ENCODE measurements at regions not wholly inside any gene's neighbourhood (a gene's known extent, or its start where the extent isn't known, plus 50 kb on each side); places are given as distances from the start of the nearest gene placed in this dataset.
"Not testable (repeated sequence)": the region's sequence is repeated elsewhere in the genome, so short reads cannot be mapped to it uniquely, and the experiment has no call there.

DNA sequence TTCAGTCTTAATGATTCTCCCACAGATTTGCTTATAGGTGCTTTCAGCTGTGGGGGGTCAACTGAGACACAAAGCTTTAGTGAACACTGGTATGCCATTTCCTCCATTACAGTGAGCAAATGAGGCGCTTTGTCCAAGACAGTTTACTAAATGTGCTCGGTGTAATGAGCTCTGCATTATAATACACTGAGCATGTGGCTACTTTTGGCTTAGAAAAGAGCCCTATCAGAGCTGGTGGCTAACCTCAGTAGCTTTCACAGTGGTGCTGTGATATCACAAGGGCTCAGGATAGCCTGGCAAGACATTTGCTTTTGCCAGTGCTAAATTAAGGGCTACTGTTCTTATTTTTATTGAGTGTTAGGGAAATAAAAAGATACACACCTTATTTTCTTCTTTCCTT, 749.7 kb upstream of the ARPP21 start:
- TF ChIP-seq, protein P1, sequence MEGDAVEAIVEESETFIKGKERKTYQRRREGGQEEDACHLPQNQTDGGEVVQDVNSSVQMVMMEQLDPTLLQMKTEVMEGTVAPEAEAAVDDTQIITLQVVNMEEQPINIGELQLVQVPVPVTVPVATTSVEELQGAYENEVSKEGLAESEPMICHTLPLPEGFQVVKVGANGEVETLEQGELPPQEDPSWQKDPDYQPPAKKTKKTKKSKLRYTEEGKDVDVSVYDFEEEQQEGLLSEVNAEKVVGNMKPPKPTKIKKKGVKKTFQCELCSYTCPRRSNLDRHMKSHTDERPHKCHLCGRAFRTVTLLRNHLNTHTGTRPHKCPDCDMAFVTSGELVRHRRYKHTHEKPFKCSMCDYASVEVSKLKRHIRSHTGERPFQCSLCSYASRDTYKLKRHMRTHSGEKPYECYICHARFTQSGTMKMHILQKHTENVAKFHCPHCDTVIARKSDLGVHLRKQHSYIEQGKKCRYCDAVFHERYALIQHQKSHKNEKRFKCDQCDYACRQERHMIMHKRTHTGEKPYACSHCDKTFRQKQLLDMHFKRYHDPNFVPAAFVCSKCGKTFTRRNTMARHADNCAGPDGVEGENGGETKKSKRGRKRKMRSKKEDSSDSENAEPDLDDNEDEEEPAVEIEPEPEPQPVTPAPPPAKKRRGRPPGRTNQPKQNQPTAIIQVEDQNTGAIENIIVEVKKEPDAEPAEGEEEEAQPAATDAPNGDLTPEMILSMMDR (conservative IDR thresholded peaks at IDR 0.05; ENCODE audit: low read depth, low read length) = no peak
- H3K4me3 ChIP-seq (ENCODE audit: low read depth, low read length) = no peak overlapping the region
- DNase-seq (ENCODE audit: low read depth) = no peak

DNA sequence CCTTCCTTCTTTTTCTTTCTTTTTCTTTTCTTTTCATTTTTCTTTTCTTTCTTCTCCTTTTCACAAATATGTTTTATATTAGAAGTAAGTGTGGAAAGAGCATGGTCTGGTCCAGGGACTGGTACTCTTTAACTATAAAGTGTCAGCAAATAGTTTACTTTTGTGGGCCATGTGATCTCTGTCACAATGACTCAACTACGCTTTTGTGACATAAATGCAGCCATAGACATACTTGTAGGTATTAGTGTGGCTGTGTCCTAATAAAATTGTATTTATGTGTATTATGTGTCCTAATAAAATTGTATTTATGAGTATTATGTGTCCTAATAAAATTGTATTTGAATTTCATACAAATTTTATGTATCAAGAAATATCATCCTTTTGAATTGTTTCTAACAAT, 749.1 kb upstream of the ARPP21 start:
- TF ChIP-seq, protein P1 (conservative IDR thresholded peaks at IDR 0.05; ENCODE audit: low read depth, low read length) = no peak
- DNase-seq (ENCODE audit: low read depth) = no peak
- no peak overlapping the region for H3K4me3 ChIP-seq (ENCODE audit: low read depth, low read length)

DNA sequence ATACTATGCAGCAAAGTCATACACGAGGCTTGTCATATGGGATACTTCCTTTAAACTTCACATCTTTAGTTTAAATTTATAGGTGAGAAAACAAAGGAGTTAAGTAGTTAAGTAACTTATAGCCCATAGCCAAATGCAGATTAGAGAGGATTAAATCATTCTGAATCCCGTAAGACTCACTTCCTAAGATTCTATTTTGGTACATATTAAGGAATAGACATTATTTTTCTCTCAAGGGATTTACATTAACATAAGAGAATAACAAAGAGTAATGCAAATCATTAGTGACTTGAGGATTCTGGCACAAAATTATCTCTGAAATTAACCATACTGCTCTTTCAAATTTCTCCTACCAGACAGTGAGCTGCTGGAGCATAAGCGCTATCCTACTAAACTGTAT, 747.4 kb upstream of the ARPP21 start:
- H3K4me3 ChIP-seq (ENCODE audit: low read depth, low read length) = no peak overlapping the region
- TF ChIP-seq, protein P1 (conservative IDR thresholded peaks at IDR 0.05; ENCODE audit: low read depth, low read length) = no peak
- DNase-seq (ENCODE audit: low read depth) = no peak

DNA sequence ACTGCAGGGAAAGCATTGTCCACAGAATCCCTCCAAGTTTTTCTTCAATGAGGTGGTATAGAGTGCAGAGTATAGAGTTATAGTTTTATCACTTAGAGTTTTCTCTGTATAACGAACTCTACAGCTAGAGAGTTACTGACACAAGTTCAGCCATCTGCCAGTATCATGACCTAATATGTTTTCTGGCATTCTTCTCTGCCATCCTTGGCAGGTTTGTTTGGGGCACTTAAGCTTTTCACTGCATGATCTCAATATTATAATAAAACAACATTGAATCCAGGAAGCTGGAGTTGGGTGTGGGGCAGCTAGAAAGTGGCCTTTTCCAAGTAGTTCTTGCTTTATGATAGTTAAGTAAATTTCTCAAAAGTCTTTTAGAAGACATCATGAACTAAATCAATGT, 743.5 kb upstream of the ARPP21 start:
- no peak overlapping the region for H3K4me3 ChIP-seq (ENCODE audit: low read depth, low read length)
- no peak for DNase-seq (ENCODE audit: low read depth)
- TF ChIP-seq, protein P1 (conservative IDR thresholded peaks at IDR 0.05; ENCODE audit: low read depth, low read length) = no peak

DNA sequence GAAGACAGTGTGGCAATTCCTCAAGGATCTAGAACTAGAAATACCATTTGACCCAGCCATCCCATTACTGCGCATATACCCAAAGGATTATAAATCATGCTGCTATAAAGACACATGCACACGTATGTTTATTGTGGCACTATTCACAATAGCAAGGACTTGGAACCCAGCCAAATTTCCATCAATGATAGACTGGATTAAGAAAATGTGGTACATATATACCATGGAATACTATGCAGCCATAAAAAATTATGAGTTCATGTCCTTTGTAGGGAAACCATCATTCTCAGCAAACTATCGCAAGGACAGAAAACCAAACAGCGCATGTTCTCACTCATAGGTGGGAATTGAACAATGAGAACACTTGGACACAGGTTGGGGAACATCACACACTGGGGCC, 729.6 kb upstream of the ARPP21 start:
- DNase-seq (ENCODE audit: low read depth); H3K4me3 ChIP-seq (ENCODE audit: low read depth, low read length): not testable (repeated sequence)

DNA sequence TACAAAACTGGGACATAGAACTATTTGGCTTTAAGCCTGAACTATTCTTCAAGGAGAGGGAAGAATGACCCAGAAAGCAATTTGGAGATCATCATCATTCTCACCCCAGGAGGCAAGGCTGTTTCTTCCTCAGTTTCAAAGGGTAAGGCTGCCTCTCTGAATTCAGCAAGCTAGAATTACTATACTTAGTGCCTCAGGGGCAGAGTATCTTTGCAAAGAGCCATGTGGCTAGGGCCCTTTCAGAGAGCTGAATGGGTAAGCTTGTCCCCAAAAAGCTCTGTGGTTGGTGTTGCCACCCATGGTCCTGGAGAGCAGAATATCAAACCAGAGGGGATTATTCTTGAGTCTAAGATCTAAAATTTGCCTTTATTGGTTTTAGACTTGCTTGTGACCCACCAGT, 720.3 kb upstream of the ARPP21 start:
- TF ChIP-seq, protein P1 (conservative IDR thresholded peaks at IDR 0.05; ENCODE audit: low read depth, low read length) = no peak
- no peak for DNase-seq (ENCODE audit: low read depth)
- H3K4me3 ChIP-seq (ENCODE audit: low read depth, low read length) = no peak overlapping the region

DNA sequence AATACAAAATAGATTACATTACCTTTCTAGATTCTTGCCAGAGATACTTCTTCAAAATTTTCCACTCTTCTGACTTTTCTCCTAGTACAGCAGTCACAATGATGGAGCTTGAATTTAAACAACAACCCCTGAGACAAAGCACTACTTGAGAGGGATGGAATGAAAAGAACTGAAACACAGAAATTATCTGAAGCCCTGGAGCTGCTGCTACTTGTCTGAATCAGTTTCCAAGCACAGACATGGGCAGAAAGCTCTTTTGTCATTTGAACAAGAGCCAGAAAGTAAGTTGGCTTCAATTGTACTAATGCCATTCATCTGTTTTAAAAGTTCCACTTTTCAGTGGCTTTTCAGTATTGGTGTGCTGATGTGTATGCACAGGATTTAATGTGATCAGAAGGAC, 718.5 kb upstream of the ARPP21 start:
- H3K4me3 ChIP-seq (ENCODE audit: low read depth, low read length) = no peak overlapping the region
- DNase-seq (ENCODE audit: low read depth) = no peak
- TF ChIP-seq, protein P1 (conservative IDR thresholded peaks at IDR 0.05; ENCODE audit: low read depth, low read length) = no peak

DNA sequence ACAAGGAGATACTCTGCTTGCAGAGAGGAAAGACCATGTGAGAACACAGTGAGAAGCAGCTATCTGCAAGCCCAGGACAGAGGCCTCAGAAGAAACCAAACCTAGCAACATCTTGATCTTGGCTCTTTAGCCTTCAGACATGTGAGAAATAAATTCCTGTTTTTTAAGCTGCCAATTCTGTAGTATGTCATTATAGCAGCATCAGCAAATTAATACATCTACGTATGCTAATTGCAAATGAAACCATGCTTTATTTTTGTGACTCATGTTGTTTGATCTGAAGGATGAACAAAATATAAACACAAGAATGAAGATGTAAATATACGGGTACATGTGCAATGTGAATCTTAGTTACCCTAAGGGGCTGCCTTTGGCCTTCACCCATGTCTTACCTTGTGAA, 714.4 kb upstream of the ARPP21 start:
- no peak overlapping the region for H3K4me3 ChIP-seq (ENCODE audit: low read depth, low read length)
- DNase-seq (ENCODE audit: low read depth) = no peak
- TF ChIP-seq, protein P1 (conservative IDR thresholded peaks at IDR 0.05; ENCODE audit: low read depth, low read length) = no peak
